ENCODE measurements at regions not wholly inside any gene's neighbourhood (a gene's known extent, or its start where the extent isn't known, plus 50 kb on each side); places are given as distances from the start of the nearest gene placed in this dataset.

GRCh38 chr7:10316488-10316887 lies 657.2 kb upstream of the PHF14 start:
- Histone ChIP-seq H3K9ac (ENCODE audit: low read length) (no peak overlapping the region), H3K27ac (ENCODE audit: low read depth, low read length) (no peak overlapping the region), H3K9me2 (ENCODE audit: insufficient read depth) (no peaks in the 10 kb centered on the region), H3K79me2 (ENCODE audit: insufficient read depth, low read length) (no peaks in the 10 kb centered on the region), H3K27me3 (ENCODE audit: insufficient read depth, low read length) (no peaks in the 10 kb centered on the region), H3K4me2 (ENCODE audit: low read length) (no peak overlapping the region), H3K9me3 (ENCODE audit: control insufficient read depth in 1 of 2, insufficient read depth in 1 of 2, low read depth in 1 of 2, low read length in 2 of 2) (peaks cover 0 to 6% of the 10 kb centered on the region in 2 experiments; a peak in 2 of 4 replicates), H3K4me3 (replicated peaks in 1 of 2; ENCODE audit: low read depth in 1 of 2, low read length in 2 of 2) (no peak overlapping the region), H4K20me1 (ENCODE audit: insufficient read depth) (no peaks in the 10 kb centered on the region), H3K4me1 (ENCODE audit: control insufficient read depth in 1 of 2, insufficient read depth in 2 of 2, low read length in 2 of 2) (no peaks in the 10 kb centered on the region), H3K36me3 (ENCODE audit: control insufficient read depth in 1 of 2, insufficient read depth in 2 of 2, low read length in 2 of 2) (no peaks in the 10 kb centered on the region), H2AFZ (ENCODE audit: low read depth, low read length, poor library complexity, severe bottlenecking) (no peak overlapping the region)
- intact Hi-C loops (cut with micrococcal nuclease) = no loop called here
- ATAC-seq (no peak), DNase-seq (ENCODE audit: low read depth, low spot score) (no peak)
- BruUV-seq (replicated peaks) = no TSS peak
- RAD21 ChIA-PET (ENCODE audit: low non-redundant PET in 1 of 2, low total read pairs in 2 of 2, uncharacterized antibody in 2 of 2, unreplicated experiment in 2 of 2) = no interaction called here
- POLR2A ChIA-PET = no interaction called here
- TF ChIP-seq TCF7L2 (IDR thresholded peaks at IDR 0.05; ENCODE audit: borderline replicate concordance, extremely low read depth, insufficient read depth, insufficient read length) (no peak), RAD21 (IDR thresholded peaks at IDR 0.05; ENCODE audit: low read depth) (no peak), ZBTB33 (IDR thresholded peaks at IDR 0.05; ENCODE audit: extremely low read depth, insufficient replicate concordance, low read length) (no peak), FOSL1 (IDR thresholded peaks at IDR 0.05; ENCODE audit: low read depth) (no peak), EGR1 (IDR thresholded peaks at IDR 0.05; ENCODE audit: low read depth) (no peak), CEBPB (IDR thresholded peaks at IDR 0.05; ENCODE audit: low read depth) (no peak), SP1 (IDR thresholded peaks at IDR 0.05; ENCODE audit: low read depth) (no peak), YY1 (IDR thresholded peaks at IDR 0.05; ENCODE audit: extremely low read depth, insufficient replicate concordance, low read depth, low read length) (no peak), EZH2 (IDR thresholded peaks at IDR 0.05) (no peak), SIN3A (IDR thresholded peaks at IDR 0.05; ENCODE audit: low read depth) (no peak), ATF3 (IDR thresholded peaks at IDR 0.05) (no peak)
- CTCF ChIA-PET = no interaction called here
